OCI-LY1 (cell line): ENCODE measurements at regions not wholly inside any gene's neighbourhood (a gene's known extent, or its start where the extent isn't known, plus 50 kb on each side); places are given as distances from the start of the nearest gene placed in this dataset.

Experiments used
- CTCF ChIP-seq: fragments of 200-600 bp; sonication (generic), shearing (Covaris generic); IDR thresholded peaks from 2 replicates; pipeline ENCODE4 v1.5.1; 2017; ENCODE audit warnings: mild to moderate bottlenecking, antibody characterized with exemption, low read length, moderate library complexity, mixed read lengths
- EZH2 ChIP-seq: fragments of 200-600 bp; sonication (generic), shearing (Covaris generic); IDR thresholded peaks from 2 replicates; pipeline ENCODE4 v1.8.0; 2017; ENCODE audit warnings: borderline replicate concordance, mixed run types, mild to moderate bottlenecking, antibody characterized with exemption, low read length, moderate library complexity, mixed read lengths

GRCh38 chr2:155600296-155600695 lies 732.2 kb downstream of the NR4A2 start:
- TF ChIP-seq CTCF (no peak), EZH2 (no peak)
